Umbilical cord (tissue), 1 donor: ENCODE measurements at regions not wholly inside any gene's neighbourhood (a gene's known extent, or its start where the extent isn't known, plus 50 kb on each side); places are given as distances from the start of the nearest gene placed in this dataset.

Source experiments
- DNase-seq: peaks from one replicate; pipeline ENCODE4 v3.0.0-alpha.2; 2015; ENCODE audit warnings: low spot score

DNA sequence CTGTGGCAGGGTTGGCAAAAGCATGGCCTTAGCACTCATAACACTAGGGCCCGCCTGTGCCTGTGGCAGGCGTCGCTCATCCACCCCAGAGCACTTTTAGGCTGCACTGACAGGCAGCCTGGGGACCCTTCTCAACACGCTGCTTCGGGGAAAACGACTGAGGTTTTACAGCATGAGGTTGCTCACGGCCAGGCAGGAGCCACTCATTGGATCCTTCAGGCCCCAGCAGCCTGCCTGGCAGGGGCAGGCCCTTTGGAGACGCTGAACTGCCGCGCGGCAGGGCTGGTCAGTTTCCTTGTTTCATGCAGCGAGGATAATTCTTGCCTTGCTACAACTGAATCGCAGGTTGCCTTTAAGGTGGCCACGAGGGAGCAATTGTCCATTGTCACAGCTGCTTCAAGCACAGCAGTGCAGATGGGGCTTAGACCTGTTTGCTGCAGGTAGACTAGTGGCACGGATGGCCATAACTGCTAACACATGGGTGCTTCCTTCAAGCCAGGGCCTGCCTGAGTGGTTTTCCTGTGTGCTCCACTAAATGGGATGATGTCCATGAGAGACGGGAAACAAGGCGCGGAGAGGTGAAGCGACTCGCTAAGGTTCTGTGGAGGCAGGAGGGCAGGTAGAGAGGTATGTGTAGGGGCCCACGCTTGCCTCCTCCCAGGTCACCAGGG is 49.9 kb upstream of the HS6ST1 start:
- DNase-seq = no peak

DNA sequence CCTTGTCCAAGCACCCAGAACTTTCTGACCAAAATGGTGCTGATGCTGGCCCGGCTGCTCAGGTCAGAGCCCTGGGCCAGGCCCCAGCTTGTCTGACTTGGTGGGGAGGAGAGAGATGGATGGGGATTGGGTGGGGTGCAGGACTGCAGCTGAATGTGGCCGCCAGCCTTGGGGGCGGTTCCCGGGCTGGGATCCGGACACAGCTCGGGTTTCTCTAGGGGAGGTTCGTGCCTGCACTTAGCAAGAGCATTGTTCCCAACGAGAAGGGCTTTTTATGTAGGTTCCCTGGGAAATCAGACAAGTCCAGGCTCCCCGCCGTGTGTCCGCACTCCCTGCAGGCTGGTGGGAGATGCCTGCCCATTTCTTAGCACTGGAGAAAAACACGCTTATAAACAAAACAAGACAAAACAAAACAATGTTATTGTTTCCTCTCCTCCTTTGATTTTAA is 50.5 kb upstream of the HS6ST1 start:
- DNase-seq = peak; percentile 69

DNA sequence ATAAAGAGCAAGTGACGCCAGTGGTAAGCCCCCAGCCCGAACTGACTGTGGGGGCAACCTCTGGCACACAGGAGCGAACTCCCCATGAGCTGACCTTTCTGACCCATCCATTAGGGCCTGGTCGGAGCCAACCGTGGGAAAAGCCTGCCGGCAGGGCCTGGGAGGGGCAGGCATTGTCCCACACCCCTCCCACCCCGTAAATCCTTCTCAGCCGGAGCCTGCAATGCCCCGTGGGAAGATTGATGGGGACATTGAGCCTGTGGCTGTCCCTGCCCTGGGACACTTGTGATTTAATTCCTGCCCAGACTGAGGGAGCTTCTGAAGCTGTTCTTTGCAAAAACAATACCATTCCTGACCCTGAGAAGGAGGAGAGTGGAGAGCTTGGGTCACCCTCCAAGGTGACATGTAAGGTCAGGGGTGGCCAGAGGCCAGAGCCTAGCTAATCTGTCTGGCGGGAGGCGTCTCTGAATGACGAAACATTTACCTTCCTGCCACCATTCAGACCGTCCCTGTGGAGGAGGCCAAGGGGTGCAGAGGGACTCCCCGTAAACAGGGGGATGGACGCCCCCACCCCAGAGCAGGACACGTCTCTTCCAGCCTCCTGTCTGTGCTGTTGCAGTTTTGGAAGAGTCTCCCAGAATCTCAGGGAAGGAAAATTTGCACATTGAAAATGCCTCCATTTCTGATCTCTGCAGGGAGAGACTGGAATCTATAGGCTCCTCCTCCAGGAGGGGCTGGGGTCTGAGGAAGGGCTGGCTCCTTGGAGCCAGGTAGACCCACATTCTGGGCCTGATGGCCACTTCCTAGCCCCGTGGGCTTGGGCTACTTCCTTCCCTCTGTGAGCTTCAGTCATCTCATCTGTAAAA is 51.2 kb upstream of the HS6ST1 start:
- peak; percentile 39 for DNase-seq

DNA sequence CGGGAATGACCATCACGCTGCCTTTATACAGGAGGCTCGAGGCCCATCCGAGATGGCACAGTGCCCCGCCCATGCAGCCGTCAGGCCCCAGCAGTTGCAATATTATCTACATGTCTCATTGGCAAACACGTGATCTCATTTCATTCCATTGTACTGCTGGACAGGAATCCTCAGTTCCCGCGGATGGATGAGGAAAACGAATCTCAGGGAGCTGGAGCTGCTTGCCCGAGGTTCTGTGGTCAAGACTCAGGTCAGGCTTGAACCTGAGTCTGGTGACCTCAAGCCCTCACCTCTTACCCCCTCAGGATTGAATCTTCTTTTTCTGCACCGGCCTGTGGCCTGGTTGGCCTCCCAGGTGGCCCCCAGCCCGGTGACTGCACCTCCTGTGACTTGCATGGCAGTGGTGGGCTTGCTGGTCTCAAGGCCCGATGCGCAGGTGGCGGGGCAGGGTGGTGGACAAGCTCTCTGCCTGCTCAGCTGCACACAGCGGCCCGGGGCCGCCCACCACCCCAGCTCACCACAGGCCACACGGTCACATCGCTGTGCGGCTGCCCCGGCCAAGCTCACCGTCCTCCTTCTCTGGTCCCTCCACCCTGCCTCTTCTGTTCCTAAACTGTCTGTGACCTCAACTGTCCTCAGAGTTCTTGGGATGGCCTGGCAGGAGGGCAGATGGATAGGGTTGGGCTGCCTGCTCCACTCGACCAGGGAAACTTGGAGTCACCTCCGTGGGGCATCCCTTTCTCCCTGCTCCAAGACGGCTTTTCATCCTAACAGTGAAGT is 52.0 kb upstream of the HS6ST1 start:
- DNase-seq = peak; percentile 47

DNA sequence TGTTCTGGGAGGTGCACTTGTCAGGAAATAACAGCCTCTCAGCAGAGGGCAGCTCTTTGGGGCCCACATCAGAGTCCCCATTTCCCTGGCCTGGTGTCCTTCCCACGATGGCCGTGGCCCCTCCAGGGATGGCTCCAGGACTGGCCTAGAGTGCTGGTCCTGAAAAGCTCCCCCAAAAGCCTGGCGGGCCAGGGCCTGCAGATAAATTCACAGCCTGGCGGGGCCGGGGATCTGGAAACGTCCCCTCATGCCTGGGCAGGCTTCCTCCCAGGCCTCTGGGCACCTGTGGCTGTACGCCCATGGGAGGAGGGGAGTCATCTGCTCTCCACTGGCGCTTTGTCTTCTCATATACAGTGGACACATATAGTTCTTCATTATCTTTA is 52.6 kb upstream of the HS6ST1 start:
- no peak for DNase-seq

DNA sequence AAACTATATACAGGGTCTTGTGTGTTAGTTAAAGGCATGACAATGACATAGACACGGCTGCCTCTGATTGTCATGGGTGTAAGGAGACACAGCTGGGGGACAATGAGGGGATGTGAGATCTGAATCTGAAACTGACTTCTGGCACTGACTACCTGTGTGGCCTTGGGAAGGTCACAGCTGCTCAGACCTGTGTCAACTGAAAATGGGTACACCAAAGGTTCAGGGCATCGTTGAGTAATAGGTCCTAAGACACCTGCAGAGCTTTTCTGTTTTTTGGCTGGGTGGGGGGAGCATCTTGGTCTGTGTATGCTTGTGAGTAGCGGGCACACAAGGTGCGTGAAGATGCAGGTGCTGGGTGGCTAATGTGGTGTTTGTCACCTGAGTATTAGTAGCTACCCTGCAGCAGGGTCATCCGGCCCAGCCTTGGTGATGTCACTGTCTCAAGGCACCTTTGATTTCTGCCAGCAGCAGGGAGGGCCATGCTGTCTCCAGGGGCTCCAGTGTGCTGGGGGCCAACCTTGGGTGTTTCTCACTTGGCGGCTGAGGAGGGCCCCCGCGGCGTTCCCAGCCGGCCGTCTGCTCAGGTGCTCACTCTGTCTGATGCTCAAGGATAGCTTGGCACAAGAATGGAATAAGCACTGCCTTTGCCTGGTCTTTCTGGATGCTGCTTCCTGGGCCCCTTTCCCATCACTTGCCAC is 53.1 kb upstream of the HS6ST1 start:
- no peak for DNase-seq

DNA sequence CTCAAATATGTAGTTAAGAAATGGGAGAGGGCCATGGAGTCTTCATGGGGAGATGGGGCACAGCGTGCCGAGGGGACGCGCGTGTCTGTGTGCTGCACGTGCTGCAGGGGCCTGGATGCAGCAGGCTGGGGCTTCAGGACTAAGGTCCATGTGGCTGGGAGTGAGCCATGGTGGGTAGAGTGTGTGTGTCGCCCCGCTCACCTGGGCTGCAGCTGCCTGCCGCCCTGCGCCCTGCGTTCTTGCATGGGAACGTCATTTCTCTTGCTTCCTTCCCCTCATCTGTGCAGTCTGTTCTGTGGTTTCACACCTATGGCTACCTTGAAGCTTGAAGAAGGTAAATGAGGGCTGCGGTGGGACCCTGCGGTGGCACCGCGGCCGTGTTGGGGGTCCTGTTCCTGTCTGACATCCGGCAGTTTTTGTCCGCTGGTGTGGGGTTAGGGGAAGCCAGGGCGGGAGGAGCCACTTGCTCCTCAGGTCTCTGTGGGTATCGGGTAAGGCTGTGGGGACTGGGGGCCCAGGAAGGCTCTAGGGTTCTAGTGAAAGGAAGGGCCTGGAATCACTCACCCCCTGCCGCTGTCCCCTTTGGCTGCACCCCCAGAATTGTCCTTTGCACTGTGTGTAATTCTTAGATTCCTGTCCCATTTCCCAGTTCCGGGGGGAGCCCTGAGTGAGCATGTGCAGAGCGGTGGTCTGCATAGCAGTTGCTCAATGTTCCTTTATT is 54.1 kb upstream of the HS6ST1 start:
- no peak for DNase-seq

DNA sequence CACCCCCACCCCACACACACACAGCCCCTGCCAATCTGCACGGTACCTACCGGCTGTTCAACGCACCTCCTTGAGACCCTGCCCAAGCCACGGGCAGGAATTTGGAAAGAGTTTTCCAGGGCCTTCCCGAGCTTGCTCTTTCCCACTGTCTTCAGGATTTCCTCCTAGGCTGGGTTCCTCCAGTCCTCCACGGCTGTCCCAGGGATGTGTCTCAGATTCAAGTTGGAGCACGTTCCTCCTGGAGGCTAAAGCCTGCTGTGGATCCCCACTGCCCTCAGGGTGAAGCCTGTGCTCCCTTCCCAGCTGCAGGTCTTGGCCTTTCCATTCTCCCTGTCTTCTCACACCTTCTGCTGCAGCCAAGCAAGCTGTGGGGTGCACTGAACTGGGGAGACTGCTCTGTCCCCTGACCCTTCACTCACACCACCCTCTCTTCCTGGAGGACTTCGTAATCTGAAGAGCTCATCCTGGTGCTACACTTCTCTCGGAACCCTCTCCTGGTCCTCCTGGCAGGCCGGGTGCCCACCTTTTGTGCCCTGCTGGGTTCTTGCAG is 54.9 kb upstream of the HS6ST1 start:
- no peak for DNase-seq

DNA sequence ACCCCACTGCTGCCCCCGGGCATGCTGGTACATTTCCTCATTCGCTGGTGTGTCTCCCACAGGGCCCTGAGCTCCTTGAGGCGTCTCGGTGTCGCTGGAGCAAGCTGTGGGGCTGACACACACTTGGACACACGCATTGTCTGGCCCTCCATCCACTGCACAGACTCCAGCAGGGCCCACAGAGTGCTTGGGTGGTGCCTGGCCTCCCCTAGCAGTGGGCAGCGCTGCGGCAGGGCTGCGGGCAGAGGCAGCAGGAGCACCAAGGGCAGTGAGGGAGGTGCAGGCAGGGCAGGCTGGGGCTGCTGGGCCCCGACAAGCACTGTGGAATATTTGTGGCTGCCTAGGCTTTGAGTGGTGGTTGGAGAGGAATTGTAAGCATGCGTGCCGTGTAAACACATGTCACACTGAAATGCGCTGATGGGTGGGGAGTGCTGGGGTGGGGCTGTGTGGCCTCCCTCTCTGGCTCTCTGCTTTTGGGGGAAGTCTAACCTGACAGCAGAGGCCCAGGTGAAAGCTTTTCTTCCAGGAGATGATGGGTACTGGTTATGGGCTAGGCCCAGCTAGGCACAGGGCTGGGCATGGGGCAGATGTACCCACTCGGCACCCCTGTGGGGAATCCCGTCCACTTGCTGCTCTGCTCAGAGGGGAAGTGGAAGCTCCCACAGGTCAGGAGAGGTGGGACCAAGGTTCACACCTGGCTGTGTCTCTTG is 55.5 kb upstream of the HS6ST1 start:
- peak; percentile 81 for DNase-seq

DNA sequence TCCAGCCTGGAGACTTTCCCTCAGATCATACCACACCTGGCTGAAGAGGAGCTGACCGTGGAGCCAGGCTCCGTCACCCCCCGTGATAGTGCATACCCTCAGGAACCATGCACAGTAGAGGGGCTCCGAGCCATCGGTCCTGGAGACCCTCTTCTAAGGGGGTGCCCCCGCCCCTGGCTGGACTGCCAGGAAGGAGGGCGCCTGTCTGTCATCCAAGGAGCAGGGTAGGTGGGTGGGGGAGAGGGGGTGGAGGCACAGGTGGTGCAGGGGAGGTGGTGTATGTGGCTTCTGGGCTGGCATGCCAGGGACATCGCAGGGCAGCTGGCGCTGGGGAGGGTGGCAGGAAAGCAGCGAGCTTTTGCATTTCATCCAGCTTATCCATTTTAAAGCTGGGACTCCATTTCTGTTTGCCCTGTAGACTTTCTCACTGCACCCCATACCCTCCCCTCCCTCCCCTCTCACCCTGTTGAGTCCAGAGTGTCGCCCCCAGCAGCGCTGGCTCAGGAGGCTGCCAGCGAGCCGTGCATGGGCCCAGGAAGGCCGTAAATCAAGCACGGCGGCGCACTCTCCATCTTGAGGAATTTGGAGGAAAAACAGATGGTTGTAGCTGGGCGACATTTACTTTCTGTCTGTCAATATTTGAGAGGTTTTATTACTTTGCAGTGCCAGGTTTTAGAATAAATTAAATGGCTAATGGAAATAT is 56.2 kb upstream of the HS6ST1 start:
- peak; percentile 67 for DNase-seq

DNA sequence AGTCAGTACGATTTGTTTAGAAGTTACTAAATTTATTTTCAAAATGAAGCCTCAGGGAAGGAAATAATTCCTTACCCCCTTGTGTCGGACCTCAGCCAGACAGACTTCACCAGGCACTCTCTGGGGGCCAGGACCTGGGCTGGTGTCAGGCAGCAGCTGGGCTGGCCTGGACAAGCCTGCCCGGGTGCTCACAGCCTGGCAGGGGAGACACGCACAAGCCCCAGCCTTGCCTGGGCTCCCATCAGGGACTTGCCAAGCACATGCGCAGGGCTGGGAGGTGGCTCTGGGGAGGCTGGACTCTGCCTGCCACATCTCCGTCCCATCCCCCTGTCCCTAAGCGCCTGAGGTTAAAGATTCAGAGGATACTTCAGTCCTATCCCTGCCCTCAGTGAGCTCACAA is 56.8 kb upstream of the HS6ST1 start:
- DNase-seq = peak; percentile 49

DNA sequence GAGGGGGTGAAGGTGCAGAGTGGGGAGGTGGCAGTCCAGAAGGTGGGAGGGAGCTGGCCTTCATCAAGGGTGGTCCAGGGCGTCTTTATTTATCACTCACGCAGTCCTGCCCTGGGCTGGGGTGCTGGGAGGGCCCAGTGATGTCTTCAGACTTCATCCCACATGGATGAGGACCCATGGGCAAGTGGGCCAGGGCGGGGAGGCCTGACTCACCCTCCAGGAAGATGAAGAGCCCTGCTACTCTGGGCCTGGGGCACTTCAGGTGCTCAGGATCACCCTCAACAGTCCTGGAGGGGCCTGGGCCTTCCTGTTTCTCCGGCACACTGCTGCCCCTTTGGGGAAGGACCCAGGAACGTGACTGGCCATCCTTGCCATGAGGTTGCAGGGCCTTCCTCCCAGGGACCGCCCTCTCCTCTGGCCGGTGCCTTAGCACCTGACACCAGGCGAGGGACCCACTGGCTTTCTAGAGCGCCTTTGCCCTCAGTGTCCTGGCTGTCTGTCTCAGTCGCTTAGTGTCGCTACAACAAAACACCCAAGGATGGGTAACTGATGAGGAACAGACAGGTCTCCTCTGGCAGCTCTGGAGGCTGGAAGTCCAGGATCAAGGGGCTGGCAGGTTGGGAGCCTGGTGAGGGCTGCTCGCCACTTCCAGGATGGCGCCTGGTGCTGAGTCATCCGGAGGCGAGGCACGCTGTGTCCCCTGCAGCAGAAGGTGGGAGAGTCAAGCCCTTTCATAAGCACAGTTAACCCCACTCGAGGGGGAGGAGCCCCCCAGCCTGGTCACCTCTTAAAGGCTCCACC is 57.8 kb upstream of the HS6ST1 start:
- no peak for DNase-seq

DNA sequence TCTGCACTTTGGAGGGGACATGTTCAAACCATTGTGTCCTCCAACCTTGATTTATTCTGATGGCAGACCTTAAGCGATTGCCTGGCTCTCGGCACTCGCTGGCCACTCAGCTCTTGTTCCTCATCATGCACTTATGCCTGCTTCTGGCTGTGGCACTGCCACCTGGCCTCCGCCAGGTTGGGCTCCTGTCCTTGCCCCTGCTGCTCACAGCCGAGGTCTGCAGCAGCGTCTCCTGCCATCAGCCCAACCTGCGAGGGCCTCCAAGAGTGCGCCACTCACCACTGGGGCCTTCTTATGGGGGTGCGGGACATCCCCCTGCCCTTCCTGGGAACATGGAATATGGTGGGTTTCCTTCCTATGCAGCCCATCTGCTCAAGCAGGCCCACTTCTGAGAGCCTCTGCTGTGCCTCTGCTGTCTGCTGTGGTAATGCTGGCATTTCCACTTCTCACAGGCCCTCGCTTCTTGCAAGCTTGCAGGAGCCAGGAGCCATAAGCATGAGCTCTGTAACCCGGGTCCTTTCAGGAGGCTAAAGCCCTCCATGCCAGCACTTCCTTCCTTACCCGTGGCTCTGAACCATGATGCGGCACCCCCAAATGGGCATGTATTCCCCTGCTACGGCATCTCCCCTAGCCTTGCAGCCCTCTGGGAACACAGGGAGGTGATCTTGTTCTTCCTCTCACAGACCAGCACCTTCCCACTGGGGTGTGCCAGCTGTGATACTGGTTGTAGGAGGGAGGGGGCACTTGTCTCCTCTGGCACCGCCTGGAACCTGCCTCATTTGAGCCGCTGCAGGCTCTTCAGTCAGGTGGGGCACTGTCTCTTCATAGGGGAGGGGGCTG is 58.6 kb upstream of the HS6ST1 start:
- DNase-seq = no peak

DNA sequence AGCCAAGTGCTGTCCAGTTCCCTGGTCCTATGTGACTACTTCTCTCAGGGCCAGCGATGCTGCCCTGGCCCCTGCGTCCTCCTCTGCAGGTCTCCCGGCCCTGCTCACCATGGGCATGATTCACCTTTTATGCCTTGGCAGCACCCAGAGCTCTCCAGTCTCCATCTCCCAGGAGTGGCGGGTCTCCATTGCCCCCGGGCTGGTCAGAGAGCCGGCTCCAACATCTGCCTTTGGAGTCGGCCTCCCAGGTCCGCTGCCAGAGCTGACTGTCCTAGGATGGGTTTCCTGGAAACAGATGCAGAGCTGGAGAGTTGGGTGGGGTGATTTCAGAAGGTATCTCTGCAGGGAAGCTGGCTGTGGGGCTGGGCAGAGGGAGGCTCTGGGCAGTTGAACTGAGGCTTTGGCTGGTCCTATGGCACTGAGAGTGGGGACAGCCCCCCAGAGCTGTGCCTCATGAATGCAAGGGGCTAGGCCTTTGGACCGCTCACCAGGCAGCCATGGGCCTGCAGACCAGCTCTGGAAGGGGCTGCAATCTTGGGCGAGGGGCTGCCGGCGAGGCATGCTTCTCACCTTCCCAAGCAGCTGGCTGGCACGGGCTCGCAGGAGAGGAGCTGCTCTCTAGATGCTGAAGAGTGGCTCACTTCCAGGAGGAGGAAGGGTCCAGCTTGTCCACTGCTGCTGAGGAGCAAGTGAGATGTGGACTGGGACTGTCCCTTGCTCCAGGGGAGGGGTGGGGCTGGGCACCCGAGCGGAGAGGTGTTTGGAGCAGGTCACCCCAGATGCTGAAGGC is 59.8 kb upstream of the HS6ST1 start:
- no peak for DNase-seq

DNA sequence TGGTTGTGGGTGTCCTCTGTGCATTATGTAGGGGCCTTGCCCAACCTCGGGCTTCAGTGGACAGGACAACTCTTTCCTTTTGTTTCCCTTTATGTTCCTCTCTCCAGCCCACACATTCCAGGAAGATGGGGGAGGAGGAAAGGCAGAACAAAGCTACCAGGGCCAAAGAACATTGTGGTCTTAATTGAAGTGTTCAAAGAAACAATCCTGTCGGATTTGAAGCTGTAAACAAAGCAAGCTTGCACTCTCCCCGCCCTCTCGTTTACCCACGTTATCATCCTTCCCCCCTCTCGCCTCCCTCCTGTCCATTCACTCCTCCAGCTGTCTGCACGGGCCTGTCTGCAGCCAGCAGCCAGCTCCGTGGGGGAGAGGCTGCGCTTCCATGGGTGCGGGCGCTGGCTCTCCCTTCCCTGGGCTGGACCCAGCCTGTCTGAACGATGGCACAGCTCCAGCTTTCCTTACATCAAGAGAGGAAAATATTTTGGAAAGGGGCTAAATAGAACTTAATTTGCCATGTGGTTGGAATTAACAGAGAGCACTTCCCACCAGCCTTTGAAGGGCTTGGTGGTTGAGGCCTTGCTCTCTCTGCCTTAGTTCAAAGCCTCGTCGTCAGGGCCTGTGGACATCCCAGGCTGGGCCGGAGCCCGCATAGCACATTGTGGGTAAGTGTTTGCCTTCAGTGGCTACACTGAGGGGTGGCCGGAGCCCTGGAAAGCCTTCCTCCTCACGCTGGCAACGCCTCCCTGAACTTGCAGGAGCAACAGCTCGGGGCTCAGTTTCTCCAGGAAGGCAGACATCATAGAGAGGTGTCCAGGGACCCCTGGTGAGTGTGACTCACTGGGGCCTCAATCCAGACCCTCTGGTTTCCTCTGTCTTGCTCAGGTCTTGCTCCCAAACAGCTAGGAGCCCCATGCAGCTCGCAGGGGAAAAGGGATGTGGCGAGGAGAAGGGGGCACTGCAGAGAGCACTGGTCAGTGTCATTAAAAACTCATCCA is 60.6 kb upstream of the HS6ST1 start:
- peak; percentile 76 for DNase-seq
